HepG2 (cell line): ENCODE measurements at regions not wholly inside any gene's neighbourhood (a gene's known extent, or its start where the extent isn't known, plus 50 kb on each side); places are given as distances from the start of the nearest gene placed in this dataset.

ENCODE experiments used
- FLYWCH1 ChIP-seq: sonication (generic); formaldehyde crosslinking; IDR thresholded peaks from 2 replicates; pipeline ENCODE4 v1.8.1; 2023; ENCODE audit warnings: mild to moderate bottlenecking, missing genetic modification reagents
- GABPB1 ChIP-seq: IDR thresholded peaks from 2 replicates; pipeline ENCODE4 v1.6.1; 2016; ENCODE audit warnings: mild to moderate bottlenecking, missing genetic modification reagents, moderate library complexity, missing compliant biosample characterization
- IKZF5 ChIP-seq: IDR thresholded peaks from 2 replicates; pipeline ENCODE4 v1.6.1; 2018; ENCODE audit warnings: missing genetic modification reagents, mild to moderate bottlenecking, missing compliant biosample characterization
- ISL2 ChIP-seq: sonication (generic); formaldehyde crosslinking; IDR thresholded peaks from 2 replicates; pipeline ENCODE4 v1.5.0; 2020; ENCODE audit warnings: missing genetic modification reagents
- JUNB ChIP-seq: sonication (generic); formaldehyde crosslinking; IDR thresholded peaks from 2 replicates; pipeline ENCODE4 v1.8.0; 2022; ENCODE audit warnings: missing genetic modification reagents, mild to moderate bottlenecking, borderline replicate concordance
- KMT2A ChIP-seq: sonication (generic); formaldehyde crosslinking; IDR thresholded peaks from 2 replicates; pipeline ENCODE4 v1.4.0; 2020; ENCODE audit warnings: missing genetic modification reagents
- NFE2L1 ChIP-seq: sonication (generic); formaldehyde crosslinking; IDR thresholded peaks from 2 replicates; pipeline ENCODE4 v1.4.0; 2020; ENCODE audit warnings: missing genetic modification reagents, mild to moderate bottlenecking, borderline replicate concordance
- PCBP1 ChIP-seq: fragments of 200-400 bp; formaldehyde crosslinking; IDR thresholded peaks from 2 replicates; pipeline ENCODE4 v1.6.1; 2017; ENCODE audit warnings: mild to moderate bottlenecking, low read depth, low read length, borderline replicate concordance
- RAD21 ChIP-seq: fragments of 450-650 bp; formaldehyde crosslinking; IDR thresholded peaks from 2 replicates; pipeline ENCODE4 v1.5.0; 2020; ENCODE audit warnings: mild to moderate bottlenecking
- RAD51 ChIP-seq: fragments of 450-650 bp; IDR thresholded peaks from 2 replicates; pipeline ENCODE4 v1.6.1; 2016; ENCODE audit warnings: borderline replicate concordance
- RBM39 ChIP-seq: fragments of 200-400 bp; formaldehyde crosslinking; IDR thresholded peaks from one replicate; pipeline ENCODE4 v1.6.1; 2018; ENCODE audit warnings: antibody characterized with exemption, mild to moderate bottlenecking, low read depth, low read length; ENCODE audit not compliant: poor library complexity, severe bottlenecking
- SKI ChIP-seq: fragments of 450-650 bp; IDR thresholded peaks from one replicate; pipeline ENCODE4 v1.6.1; 2018; ENCODE audit warnings: mild to moderate bottlenecking; ENCODE audit not compliant: partially characterized antibody
- SP140L ChIP-seq: sonication (generic); formaldehyde crosslinking; IDR thresholded peaks from 2 replicates; pipeline ENCODE4 v1.4.0; 2020; ENCODE audit warnings: missing genetic modification reagents, borderline replicate concordance
- SYNCRIP ChIP-seq: fragments of 200-400 bp; formaldehyde crosslinking; IDR thresholded peaks from 2 replicates; pipeline ENCODE4 v1.6.1; 2018; ENCODE audit warnings: mild to moderate bottlenecking, low read depth, low read length; ENCODE audit not compliant: insufficient read depth
- ZBTB33 ChIP-seq: sonication (generic); formaldehyde crosslinking; IDR thresholded peaks from 2 replicates; pipeline ENCODE4 v1.4.0; 2020; ENCODE audit warnings: missing genetic modification reagents
- ZMYM3 ChIP-seq: sonication (generic); formaldehyde crosslinking; IDR thresholded peaks from 2 replicates; pipeline ENCODE4 v1.5.1; 2020; ENCODE audit warnings: mild to moderate bottlenecking, missing genetic modification reagents
- ZNF205 ChIP-seq: IDR thresholded peaks from 2 replicates; pipeline ENCODE4 v1.6.1; 2018; ENCODE audit warnings: missing biosample characterization, missing genetic modification reagents
- ZNF251 ChIP-seq: sonication (generic); formaldehyde crosslinking; IDR thresholded peaks from 2 replicates; pipeline ENCODE4 v1.9.0; 2021; ENCODE audit warnings: mild to moderate bottlenecking, missing genetic modification reagents
- ZNF264 ChIP-seq: sonication (generic); formaldehyde crosslinking; IDR thresholded peaks from 2 replicates; pipeline ENCODE4 v1.4.0; 2020; ENCODE audit warnings: missing genetic modification reagents
- ZNF431 ChIP-seq: sonication (generic); formaldehyde crosslinking; IDR thresholded peaks from 2 replicates; pipeline ENCODE4 v1.9.0; 2022; ENCODE audit warnings: missing genetic modification reagents, low read depth, mild to moderate bottlenecking, borderline replicate concordance
- ZNF549 ChIP-seq: sonication (generic); formaldehyde crosslinking; IDR thresholded peaks from 2 replicates; pipeline ENCODE4 v1.5.0; 2020; ENCODE audit warnings: missing genetic modification reagents
- ZNF749 ChIP-seq: sonication (generic); formaldehyde crosslinking; IDR thresholded peaks from 2 replicates; pipeline ENCODE4 v1.8.0; 2022; ENCODE audit warnings: mild to moderate bottlenecking, missing genetic modification reagents, moderate library complexity, borderline replicate concordance
- ZSCAN20 ChIP-seq: sonication (generic); formaldehyde crosslinking; IDR thresholded peaks from 2 replicates; pipeline ENCODE4 v1.4.0; 2020; ENCODE audit warnings: missing genetic modification reagents, mild to moderate bottlenecking, borderline replicate concordance
- ZSCAN29 ChIP-seq: sonication (generic); formaldehyde crosslinking; conservative IDR thresholded peaks from 2 replicates; pipeline ENCODE4 v1.4.0; 2020; ENCODE audit warnings: mild to moderate bottlenecking, missing genetic modification reagents
- TF ChIP-seq, protein P1 (sequence below): IDR thresholded peaks from 2 replicates; pipeline ENCODE4 v1.6.1; 2016; ENCODE audit warnings: missing genetic modification reagents, missing compliant biosample characterization
- TF ChIP-seq, protein P2 (sequence below): sonication (generic); formaldehyde crosslinking; IDR thresholded peaks from 2 replicates; pipeline ENCODE4 v1.4.0; 2020; ENCODE audit warnings: missing genetic modification reagents

DNA sequence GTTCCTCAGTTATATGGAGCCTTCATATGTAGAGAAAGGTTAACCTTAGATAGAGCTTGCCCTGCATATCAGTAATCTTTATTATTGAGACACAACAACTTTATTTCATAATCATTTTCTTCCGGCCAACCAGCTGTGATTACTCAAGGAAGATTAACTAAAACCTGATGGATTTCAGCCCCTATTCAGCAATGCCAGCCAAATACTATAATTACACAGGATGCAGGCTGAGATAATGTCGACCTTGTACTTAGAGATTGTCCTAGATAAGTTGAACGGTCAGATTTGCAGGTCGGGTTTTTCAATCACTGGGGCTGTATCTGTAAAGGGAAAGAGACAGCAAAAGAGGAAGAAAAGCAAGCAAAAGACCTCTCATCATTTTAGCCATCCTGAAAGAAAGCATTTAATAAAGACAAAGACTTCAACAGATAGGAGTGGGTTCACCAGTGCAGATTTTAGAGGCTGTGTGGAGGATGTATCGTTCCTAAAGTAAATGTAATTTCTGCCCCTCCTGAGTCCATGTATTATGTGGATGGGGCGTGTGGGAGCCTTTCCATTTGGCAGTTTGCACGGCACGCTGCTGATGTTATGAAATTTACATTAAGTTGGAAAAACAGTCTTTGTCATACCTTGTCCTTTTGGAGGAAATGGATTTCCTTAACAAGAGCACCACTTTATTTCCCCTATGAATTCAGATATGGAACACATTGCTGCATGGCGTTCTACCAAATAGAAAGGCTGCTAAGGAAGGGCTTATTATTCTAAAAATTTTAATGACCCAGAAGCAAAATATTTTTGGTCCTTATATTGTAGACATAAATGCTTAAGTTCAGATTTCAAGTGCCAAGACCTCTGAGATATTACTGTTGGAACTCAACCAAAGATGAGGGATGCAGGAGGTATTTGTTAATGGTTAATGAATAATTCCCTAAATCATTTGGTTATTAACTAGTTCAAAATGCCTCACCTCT is 496.7 kb downstream of the SPRY1 start (continued):
- TF ChIP-seq KMT2A (no peak), ZNF749 (CRISPR knock-in tag) (no peak), GABPB1 (CRISPR knock-in tag) (no peak), RBM39 (no peak), ZNF205 (CRISPR knock-in tag) (no peak), ZNF431 (no peak), ZNF549 (CRISPR knock-in tag) (no peak), IKZF5 (CRISPR knock-in tag) (0 out of 2 replicates have a peak, but pooled peaks have one; percentile 28), ISL2 (peak; percentile 84), JUNB (CRISPR knock-in tag) (no peak), SYNCRIP (no peak), ZSCAN29 (CRISPR knock-in tag) (no peak; the same call in 1 of the 2 replicates), SKI (no peak), ZNF264 (CRISPR knock-in tag) (no peak), RAD51 (no peak), NFE2L1 (CRISPR knock-in tag) (no peak), ZBTB33 (CRISPR knock-in tag) (no peak), FLYWCH1 (CRISPR knock-in tag) (no peak), RAD21 (CRISPR knock-in tag) (no peak), PCBP1 (no peak), SP140L (CRISPR knock-in tag) (no peak), ZMYM3 (no peak), ZSCAN20 (CRISPR knock-in tag) (no peak), ZNF251 (CRISPR knock-in tag) (no peak)
- TF ChIP-seq, protein P1, sequence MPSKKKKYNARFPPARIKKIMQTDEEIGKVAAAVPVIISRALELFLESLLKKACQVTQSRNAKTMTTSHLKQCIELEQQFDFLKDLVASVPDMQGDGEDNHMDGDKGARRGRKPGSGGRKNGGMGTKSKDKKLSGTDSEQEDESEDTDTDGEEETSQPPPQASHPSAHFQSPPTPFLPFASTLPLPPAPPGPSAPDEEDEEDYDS (CRISPR knock-in tag), result no peak
- TF ChIP-seq, protein P2, sequence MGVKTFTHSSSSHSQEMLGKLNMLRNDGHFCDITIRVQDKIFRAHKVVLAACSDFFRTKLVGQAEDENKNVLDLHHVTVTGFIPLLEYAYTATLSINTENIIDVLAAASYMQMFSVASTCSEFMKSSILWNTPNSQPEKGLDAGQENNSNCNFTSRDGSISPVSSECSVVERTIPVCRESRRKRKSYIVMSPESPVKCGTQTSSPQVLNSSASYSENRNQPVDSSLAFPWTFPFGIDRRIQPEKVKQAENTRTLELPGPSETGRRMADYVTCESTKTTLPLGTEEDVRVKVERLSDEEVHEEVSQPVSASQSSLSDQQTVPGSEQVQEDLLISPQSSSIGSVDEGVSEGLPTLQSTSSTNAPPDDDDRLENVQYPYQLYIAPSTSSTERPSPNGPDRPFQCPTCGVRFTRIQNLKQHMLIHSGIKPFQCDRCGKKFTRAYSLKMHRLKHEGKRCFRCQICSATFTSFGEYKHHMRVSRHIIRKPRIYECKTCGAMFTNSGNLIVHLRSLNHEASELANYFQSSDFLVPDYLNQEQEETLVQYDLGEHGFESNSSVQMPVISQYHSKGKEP (CRISPR knock-in tag), result no peak
